Stimulated activated CD8-positive, alpha-beta memory T cell treated with anti-CD3 and anti-CD28 coated beads, Interleukin-12 subunit alpha, Interleukin-12 subunit beta, amount 100 ng/mL, for 1 hour (primary cell): ENCODE measurements at regions not wholly inside any gene's neighbourhood (a gene's known extent, or its start where the extent isn't known, plus 50 kb on each side); places are given as distances from the start of the nearest gene placed in this dataset.
"Not testable (repeated sequence)": the region's sequence is repeated elsewhere in the genome, so short reads cannot be mapped to it uniquely, and the experiment has no call there.

ENCODE experiments used
- DNase-seq: peaks from one replicate; pipeline ENCODE4 v3.0.0-alpha.2; 2020; ENCODE audit warnings: low read depth

DNA sequence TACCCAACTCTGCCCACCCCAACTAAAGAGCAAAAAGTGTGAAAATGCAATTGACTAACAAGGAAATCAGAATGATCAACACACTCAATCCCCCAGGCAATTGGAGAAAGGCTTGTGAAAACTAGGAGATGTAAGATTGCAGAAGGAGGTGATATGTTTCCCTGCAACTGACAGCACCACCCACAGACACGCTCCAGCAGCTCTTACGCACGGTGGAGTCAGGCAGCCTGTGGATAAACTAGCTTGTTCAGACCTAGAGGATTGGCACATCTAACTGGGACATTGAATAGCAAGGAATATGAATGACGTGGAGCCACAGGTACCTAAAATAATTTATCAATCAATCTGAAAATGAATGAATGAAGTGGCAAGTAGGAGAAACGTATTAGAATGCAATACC, 125.7 kb upstream of the MYO3A start:
- no peak for DNase-seq

DNA sequence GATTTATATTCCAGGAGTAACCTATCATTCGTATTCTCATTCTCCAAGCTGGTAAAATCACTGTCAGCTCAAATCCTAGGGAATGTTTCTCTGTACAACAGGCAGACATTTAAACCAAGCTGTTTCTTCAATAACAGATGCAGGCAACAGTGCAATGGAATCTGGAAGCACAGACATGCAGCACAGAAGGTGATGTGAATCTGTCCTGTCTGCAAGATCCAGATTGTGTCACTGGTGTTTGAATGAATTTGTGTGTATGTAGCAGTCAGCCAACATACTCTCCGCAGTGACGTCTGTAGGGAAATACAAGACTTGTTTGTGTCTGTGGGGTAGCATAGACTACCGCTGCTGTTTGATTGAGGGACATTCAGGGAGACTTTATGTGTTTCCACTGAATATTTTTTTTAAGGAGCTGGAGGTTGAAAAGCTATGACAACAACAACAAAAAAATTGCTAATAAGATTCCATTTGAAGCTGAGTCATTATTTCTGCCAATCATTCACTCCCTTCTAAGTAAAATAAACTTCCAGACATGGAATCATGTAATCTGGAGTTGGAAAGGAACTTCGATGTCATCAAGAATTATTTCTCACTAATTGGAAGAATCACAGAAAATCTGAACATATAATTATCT, 122.9 kb upstream of the MYO3A start:
- no peak for DNase-seq

- no peak for DNase-seq
These were observed 120.5 kb upstream of the MYO3A start for GRCh38 chr10:25813511-25813910.

DNA sequence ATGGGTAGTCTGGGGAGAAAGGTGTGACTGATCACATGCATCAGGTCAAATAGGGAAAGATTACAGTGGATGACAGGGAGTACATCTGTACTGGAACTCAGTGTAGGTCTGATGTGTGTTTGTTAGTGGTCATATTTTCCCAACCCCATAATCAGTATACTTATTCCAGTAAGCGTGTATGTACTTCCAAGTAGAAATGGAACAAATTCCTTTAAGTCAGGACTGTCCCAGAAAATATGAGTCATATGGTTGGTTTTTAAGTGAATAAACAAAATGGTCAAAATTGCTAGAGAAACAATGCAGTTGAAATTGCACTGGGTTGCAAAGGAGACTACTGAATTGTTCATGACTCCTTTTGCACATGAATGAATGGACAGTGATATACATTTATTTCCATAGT, 118.8 kb upstream of the MYO3A start:
- no peak for DNase-seq

GRCh38 chr10:25815999-25816768, 117.8 kb upstream of the MYO3A start:
- DNase-seq = no peak

DNA sequence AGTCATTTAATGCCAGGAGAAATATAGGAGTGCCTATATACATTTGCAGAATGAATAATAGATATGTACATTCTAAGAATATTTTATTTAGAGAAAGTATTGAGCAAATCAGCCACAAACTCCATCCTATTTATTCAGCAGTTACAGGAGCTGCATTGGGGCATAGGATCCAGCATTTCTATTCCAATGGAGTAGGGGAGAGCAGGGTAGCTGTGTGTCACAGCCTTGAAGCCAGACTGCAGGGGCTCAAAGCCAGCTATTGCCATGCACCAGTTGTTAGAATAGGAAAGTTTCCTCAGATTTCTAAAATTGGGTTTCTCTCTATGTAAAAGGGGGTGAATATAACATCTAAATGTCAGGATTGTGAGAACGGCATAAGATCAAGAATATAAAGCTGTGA, 116.8 kb upstream of the MYO3A start:
- DNase-seq = no peak

DNA sequence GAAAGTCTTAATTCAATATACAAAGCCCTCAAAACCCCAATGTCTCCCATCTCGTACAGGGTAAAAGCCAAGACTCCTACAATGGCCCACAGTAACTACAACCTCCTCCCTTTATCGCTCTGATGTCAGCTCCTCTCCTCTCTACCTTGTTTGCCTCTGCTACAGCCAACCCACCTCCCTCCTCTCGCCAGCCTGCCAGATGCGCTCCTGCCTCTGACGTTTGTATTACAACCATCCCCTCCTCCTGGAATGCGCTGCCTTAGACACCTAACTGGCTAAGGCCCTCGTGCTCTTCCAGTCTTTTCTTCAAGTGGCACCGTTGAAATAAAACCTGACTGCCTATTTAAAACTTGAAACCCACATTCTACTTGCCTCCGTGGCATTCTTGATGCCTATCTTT, 115.3 kb upstream of the MYO3A start:
- DNase-seq = no peak

DNA sequence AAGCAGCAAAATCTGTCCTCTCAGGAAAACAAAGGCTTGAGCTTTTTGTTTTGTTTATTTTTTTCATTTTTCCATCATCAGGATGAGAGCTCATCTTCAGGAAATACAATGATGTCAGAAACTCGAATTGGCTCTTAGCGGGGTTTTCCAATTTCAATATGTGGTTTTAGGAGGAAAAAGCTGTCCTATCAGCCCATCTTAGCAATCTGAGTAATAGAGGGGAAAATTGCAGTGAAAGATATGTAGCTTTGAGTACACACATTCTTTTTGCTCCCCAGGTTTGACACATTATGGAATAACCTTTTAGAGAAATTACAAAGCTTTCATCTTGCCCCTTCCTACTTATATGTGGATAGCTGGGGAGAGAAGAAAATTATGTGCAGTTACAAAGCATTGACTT, 113.6 kb upstream of the MYO3A start:
- no peak for DNase-seq

GRCh38 chr10:25820874-25821273, 113.2 kb upstream of the MYO3A start:
- DNase-seq = no peak

GRCh38 chr10:25824050-25824449, 110.0 kb upstream of the MYO3A start:
- no peak for DNase-seq

DNA sequence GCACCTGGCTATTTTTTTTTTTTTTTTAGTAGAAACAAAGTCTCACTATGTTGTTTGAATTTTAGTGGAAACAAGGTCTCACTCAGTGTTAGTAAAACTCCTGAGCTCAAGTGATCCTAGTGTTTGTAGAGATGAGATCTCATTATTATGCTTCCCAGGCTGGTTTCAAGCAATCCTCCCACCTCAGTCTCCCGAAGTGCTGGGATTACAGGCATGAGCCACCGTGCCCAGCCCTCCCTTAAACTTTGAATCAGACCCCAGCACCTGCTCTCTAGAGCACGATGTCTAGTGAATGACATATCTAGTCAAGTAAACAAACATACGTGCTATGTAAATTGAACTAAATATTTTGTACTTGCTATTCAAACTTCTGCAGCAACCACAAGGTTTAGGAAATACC, 105.6 kb upstream of the MYO3A start:
- no peak for DNase-seq

DNA sequence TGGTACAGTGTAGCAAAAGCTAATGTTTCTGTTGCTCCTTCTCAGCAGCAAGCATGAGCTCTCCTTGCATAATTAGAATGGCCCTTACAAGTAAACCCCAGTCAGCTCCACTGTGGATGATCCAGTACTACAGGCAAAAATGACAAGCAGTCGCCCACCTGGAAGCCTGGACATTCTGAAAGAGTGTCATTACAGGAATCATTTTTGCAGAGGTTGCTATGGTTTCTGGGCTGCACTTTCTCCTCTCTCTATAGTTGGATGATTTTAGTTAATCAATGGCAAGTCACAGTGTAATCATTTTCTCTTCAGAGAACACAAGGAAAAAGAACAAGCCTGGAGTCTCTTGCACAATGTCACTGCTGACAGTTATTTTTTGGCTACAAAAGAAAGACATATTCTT, 102.9 kb upstream of the MYO3A start:
- DNase-seq = no peak

- DNase-seq = no peak
These were observed 94.3 kb upstream of the MYO3A start for GRCh38 chr10:25839683-25840082.

DNA sequence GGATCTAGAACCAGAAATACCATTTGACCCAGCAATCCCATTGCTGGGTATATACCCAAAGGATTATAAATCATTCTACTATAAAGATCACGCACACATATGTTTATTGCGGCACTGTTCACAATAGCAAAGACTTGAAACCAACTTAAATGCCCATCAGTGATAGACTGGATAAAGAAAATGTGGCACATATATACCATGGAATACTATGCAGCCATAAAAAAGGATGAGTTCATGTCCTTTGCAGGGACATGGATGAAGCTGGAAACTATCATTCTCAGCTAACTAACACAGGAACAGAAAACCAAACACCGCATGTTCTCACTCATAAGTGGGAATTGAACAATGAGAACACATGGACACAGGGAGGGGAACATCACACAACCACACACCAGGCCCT, 93.2 kb upstream of the MYO3A start:
- not testable (repeated sequence) for DNase-seq

- no peak for DNase-seq
These were observed 91.9 kb upstream of the MYO3A start for GRCh38 chr10:25842146-25842545.

DNA sequence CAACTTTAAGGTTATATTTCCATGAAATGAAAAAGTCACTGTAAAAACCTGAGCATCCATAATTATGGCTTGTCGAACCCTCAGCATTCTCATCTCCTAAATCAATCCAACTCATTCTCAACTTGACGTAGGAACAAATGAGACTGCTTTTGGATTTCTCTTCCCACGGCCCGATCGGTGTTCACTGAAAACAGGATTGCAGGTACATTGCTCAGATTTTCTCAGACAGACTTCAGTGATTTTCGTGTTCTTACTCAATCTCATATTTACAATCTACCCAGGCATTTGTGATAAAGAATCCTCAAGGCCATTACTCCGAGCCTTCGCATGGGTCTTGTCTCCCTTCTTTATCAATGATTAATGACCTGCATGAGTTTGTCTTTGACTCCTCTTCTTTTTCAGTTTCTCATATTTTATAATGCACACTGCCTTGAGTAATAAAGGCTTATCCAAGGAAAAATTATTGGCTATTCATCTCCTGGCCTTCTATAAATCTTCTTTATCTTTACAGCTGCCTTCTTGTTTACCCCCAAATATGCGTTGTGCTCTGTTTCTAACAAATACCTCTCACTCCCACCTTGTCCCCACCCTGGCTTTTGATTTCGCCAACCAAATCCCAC, 90.4 kb upstream of the MYO3A start:
- no peak for DNase-seq

GRCh38 chr10:25844716-25845115, 89.3 kb upstream of the MYO3A start:
- DNase-seq = not testable (repeated sequence)

DNA sequence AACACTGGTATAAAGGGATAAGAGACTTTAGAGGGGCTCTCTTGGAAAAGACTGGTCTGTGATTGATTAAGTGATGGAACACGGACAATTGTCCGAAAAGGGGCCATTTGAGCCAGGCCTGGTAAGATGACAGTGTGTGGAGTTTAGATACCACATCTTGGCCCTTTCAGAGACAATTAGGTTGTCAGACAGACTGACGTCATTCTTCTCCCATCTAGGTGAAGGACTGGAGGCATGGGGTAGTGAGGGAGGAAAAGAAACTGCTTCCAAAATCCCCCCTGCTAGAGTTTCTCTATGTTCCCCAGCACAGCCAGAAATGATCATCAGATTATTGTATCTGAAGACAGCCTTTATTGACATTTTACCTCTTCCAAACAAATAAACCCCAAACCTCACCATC, 84.8 kb upstream of the MYO3A start:
- no peak for DNase-seq

DNA sequence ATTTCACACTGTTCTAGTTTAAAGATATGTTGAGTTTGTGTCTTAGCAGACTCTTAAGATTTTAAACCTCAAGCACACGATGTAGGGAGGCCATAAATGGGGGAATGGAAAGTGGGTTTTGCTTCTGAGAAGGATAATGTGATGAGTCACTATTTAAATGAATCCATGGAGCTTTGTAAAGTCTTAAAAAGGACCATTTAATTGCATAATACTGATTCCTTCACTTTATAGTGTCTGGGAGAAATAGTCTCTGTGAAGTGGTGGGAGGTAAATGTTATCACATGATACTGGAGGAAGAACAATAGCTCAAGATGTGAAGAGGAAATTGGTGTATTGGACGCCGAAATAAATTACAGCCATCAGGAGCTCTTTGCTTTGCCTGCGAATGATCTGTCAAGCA, 84.0 kb upstream of the MYO3A start:
- DNase-seq = no peak

- no peak for DNase-seq
These were observed 82.5 kb upstream of the MYO3A start for GRCh38 chr10:25851548-25851947.

GRCh38 chr10:25852364-25852941, 81.6 kb upstream of the MYO3A start:
- DNase-seq = no peak

GRCh38 chr10:25858076-25858475, 76.0 kb upstream of the MYO3A start:
- no peak for DNase-seq

- DNase-seq = no peak
These were observed 68.8 kb upstream of the MYO3A start for GRCh38 chr10:25865267-25865666.
